Mesenchymal stem cell (in vitro differentiated cells and primary cell): ENCODE measurements at regions not wholly inside any gene's neighbourhood (a gene's known extent, or its start where the extent isn't known, plus 50 kb on each side); places are given as distances from the start of the nearest gene placed in this dataset.
"Not testable (repeated sequence)": the region's sequence is repeated elsewhere in the genome, so short reads cannot be mapped to it uniquely, and the experiment has no call there.

Source experiments
- DNase-seq: peaks from one replicate; pipeline ENCODE4 v3.0.0-alpha.2; 2013
- H2AFZ ChIP-seq: one replicate; pipeline ENCODE4 v1.6.1; 2013; ENCODE audit warnings: low read depth, mild to moderate bottlenecking, control low read depth, inconsistent platforms, low read length, moderate library complexity
- H2AK5ac ChIP-seq: 2 replicates; pipeline ENCODE4 v1.6.1; 2013; ENCODE audit warnings: low read length, moderate library complexity, mild to moderate bottlenecking, inconsistent platforms; ENCODE audit not compliant: severe bottlenecking
- H2BK120ac ChIP-seq: one replicate; pipeline ENCODE4 v1.6.1; 2013; ENCODE audit warnings: low read depth, mild to moderate bottlenecking, inconsistent platforms, low read length, moderate library complexity
- H2BK12ac ChIP-seq, 2 experiments: one replicate each; pipeline ENCODE4 v1.6.1; 2013; ENCODE audit warnings: inconsistent platforms in 2 of 2, low read length in 2 of 2, mild to moderate bottlenecking in 2 of 2, moderate library complexity in 2 of 2, control low read depth in 1 of 2
- H2BK15ac ChIP-seq: one replicate; pipeline ENCODE4 v1.6.1; 2013; ENCODE audit warnings: mild to moderate bottlenecking, low read depth, inconsistent platforms; ENCODE audit not compliant: poor library complexity, severe bottlenecking
- H2BK5ac ChIP-seq: 2 replicates; pipeline ENCODE4 v1.6.1; 2013; ENCODE audit warnings: low read depth, mild to moderate bottlenecking, low read length, control low read depth, inconsistent platforms; ENCODE audit not compliant: poor library complexity, severe bottlenecking
- H3K14ac ChIP-seq, 2 experiments: one replicate each; pipeline ENCODE4 v1.6.1; 2013; ENCODE audit warnings: inconsistent platforms in 2 of 2, low read length in 2 of 2, control low read depth in 1 of 2, mild to moderate bottlenecking in 1 of 2, moderate library complexity in 1 of 2
- H3K18ac ChIP-seq, 2 experiments: one replicate each; pipeline ENCODE4 v1.6.1; 2013; ENCODE audit warnings: inconsistent platforms in 2 of 2, low read length in 2 of 2, control low read depth in 1 of 2, low read depth in 1 of 2, mild to moderate bottlenecking in 1 of 2
- H3K23ac ChIP-seq, 2 experiments: one replicate each; pipeline ENCODE4 v1.6.1; 2013; ENCODE audit warnings: inconsistent platforms in 2 of 2, low read length in 2 of 2, mild to moderate bottlenecking in 2 of 2, moderate library complexity in 2 of 2, control low read depth in 1 of 2
- H3K27ac ChIP-seq: 2 replicates; pipeline ENCODE4 v1.5.1; 2013; ENCODE audit warnings: mild to moderate bottlenecking, moderate library complexity, low read length, control low read depth, inconsistent platforms; ENCODE audit not compliant: poor library complexity, severe bottlenecking
- H3K27me3 ChIP-seq, 2 experiments: 2 replicates each; pipeline versions ENCODE4 v1.6.1 to v1.7.0; 2013; ENCODE audit warnings: low read length in 2 of 2, mild to moderate bottlenecking in 2 of 2, moderate library complexity in 2 of 2, control low read depth in 1 of 2, inconsistent platforms in 1 of 2; ENCODE audit not compliant: control insufficient read depth in 1 of 2, insufficient read depth in 1 of 2
- H3K36me3 ChIP-seq, 2 experiments: 2 replicates each; pipeline versions ENCODE4 v1.6.1 to v1.7.0; 2013; ENCODE audit warnings: low read length in 2 of 2, control low read depth in 1 of 2, inconsistent platforms in 1 of 2, low read depth in 1 of 2, mild to moderate bottlenecking in 1 of 2; ENCODE audit not compliant: insufficient read depth in 2 of 2, control insufficient read depth in 1 of 2
- H3K4ac ChIP-seq, 2 experiments: one replicate each; pipeline ENCODE4 v1.6.1; 2013; ENCODE audit warnings: inconsistent platforms in 2 of 2, low read length in 2 of 2, mild to moderate bottlenecking in 2 of 2, moderate library complexity in 2 of 2, control low read depth in 1 of 2, low read depth in 1 of 2
- H3K4me1 ChIP-seq: 2 replicates; pipeline ENCODE4 v1.6.1; 2013; ENCODE audit warnings: low read depth, low read length, control low read depth; ENCODE audit not compliant: control insufficient read depth, insufficient read depth
- H3K4me2 ChIP-seq: 2 replicates; pipeline ENCODE4 v1.6.1; 2013; ENCODE audit warnings: low read length, mild to moderate bottlenecking, inconsistent platforms; ENCODE audit not compliant: poor library complexity, severe bottlenecking
- H3K4me3 ChIP-seq, 2 experiments: 2 replicates each; pipeline versions ENCODE4 v1.5.1 to v1.7.0; 2013; ENCODE audit warnings: low read length in 2 of 2, mild to moderate bottlenecking in 2 of 2, control low read depth in 1 of 2, low read depth in 1 of 2; ENCODE audit not compliant: insufficient read depth in 1 of 2
- H3K79me1 ChIP-seq: replicated peaks from 2 replicates; pipeline ENCODE4 v1.6.1; 2013; ENCODE audit warnings: mild to moderate bottlenecking, control low read depth, low read length, inconsistent platforms; ENCODE audit not compliant: poor library complexity, severe bottlenecking
- H3K9ac ChIP-seq: 2 replicates; pipeline ENCODE4 v1.7.0; 2013; ENCODE audit warnings: mild to moderate bottlenecking, low read length, moderate library complexity
- H3K9me3 ChIP-seq: 2 replicates; pipeline ENCODE4 v1.7.0; 2013; ENCODE audit warnings: mild to moderate bottlenecking, low read length; ENCODE audit not compliant: control insufficient read depth
- H4K8ac ChIP-seq: one replicate; pipeline ENCODE4 v1.6.1; 2013; ENCODE audit warnings: inconsistent platforms, mild to moderate bottlenecking, low read length, moderate library complexity
- H4K91ac ChIP-seq: one replicate; pipeline ENCODE4 v1.6.1; 2013; ENCODE audit warnings: mild to moderate bottlenecking, low read length, inconsistent platforms
- WGBS: methylation state at CpG from one replicate; pipeline ENCODE4 v1.1.7; 2013; ENCODE audit warnings: mixed read lengths; 5-methylcytosine and 5-hydroxymethylcytosine counted together

DNA sequence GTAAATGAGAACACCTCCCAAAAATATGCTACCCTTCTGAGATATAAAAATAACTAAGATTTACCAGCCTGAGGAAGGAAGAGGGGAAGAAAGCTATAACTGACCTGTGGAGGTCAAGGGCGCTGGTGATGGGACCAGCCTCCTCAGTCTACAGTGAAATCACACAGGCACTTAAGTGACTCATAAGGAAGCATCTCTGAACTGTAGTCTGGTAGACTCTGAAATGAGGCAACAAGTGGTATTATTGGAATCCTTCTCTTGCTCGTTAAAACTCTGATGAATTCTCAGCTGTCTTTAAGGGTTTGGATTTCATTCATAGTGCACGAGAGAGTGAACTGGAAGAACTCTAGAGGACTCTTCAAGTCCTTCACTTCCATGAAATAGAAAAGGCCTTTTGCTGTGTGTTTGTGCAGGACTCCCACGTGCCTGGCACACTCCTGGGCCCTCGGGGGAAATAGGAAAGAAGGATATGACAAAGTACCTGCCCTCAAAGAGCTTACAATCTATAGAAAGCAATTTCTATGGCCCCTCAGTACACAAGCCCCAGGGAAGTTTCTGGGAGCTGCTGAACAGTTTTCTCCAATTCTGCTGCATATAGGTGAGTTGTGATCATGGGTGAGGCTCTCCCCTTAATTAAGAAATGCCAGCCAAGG, 231.8 kb upstream of the RREB1 start:
- H3K79me1 ChIP-seq = no peaks in the 10 kb centered on the region
- H3K14ac ChIP-seq = no peak overlapping the region
- H4K91ac ChIP-seq = no peak overlapping the region
- peak overlapping the region in 1 of 2 experiments; percentile 84 for H3K18ac ChIP-seq
- H2AFZ ChIP-seq = no peak overlapping the region
- H2BK12ac ChIP-seq = peak overlapping the region in 1 of 2 experiments; percentile 83
- no peaks in the 10 kb centered on the region for H3K36me3 ChIP-seq
- H3K4ac ChIP-seq = no peak overlapping the region
- no peak overlapping the region for H3K4me3 ChIP-seq
- peaks cover 3% of the 10 kb centered on the region for H3K4me1 ChIP-seq
- peak overlapping the region; percentile 9 for H3K9ac ChIP-seq
- no peak overlapping the region for H2BK5ac ChIP-seq
- H2BK120ac ChIP-seq = no peak overlapping the region
- peak overlapping the region; percentile 16 for H3K27ac ChIP-seq
- no peak overlapping the region for H3K23ac ChIP-seq
- H3K4me2 ChIP-seq = no peak overlapping the region
- DNase-seq = peak; percentile 97
- H2BK15ac ChIP-seq = no peak overlapping the region
- H3K9me3 ChIP-seq = no peaks in the 10 kb centered on the region
- H4K8ac ChIP-seq = peak overlapping the region; percentile 23
- H2AK5ac ChIP-seq = no peak overlapping the region
- no peaks in the 10 kb centered on the region for H3K27me3 ChIP-seq
- 38% methylated on average over 5 of the region's 5 CpGs for WGBS

DNA sequence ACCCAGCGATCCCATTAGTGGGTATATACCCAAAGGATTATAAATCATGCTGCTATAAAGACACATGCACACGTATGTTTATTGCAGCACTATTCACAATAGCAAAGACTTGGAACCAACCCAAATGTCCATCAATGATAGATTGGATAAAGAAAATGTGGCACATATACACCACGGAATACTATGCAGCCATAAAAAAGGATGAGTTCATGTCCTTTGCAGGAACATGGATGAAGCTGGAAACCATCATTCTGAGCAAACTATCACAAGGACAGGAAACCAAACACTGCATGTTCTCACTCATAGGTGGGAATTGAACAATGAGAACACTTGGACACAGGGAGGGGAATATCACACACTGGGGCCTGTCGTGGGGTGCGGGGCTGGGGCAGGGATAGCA, 230.0 kb upstream of the RREB1 start:
- 100% methylated on average over 2 of the region's 5 CpGs for WGBS
- H3K18ac ChIP-seq, H3K9me3 ChIP-seq, H4K8ac ChIP-seq, H3K14ac ChIP-seq, H2AFZ ChIP-seq, H3K9ac ChIP-seq, H3K4me2 ChIP-seq, H3K27ac ChIP-seq, H3K79me1 ChIP-seq, H3K23ac ChIP-seq, H3K27me3 ChIP-seq, H2BK120ac ChIP-seq, H3K4me1 ChIP-seq, H3K36me3 ChIP-seq, H3K4ac ChIP-seq, H2BK5ac ChIP-seq, H4K91ac ChIP-seq, H2BK15ac ChIP-seq, H2BK12ac ChIP-seq, H3K4me3 ChIP-seq, DNase-seq, H2AK5ac ChIP-seq: not testable (repeated sequence)

DNA sequence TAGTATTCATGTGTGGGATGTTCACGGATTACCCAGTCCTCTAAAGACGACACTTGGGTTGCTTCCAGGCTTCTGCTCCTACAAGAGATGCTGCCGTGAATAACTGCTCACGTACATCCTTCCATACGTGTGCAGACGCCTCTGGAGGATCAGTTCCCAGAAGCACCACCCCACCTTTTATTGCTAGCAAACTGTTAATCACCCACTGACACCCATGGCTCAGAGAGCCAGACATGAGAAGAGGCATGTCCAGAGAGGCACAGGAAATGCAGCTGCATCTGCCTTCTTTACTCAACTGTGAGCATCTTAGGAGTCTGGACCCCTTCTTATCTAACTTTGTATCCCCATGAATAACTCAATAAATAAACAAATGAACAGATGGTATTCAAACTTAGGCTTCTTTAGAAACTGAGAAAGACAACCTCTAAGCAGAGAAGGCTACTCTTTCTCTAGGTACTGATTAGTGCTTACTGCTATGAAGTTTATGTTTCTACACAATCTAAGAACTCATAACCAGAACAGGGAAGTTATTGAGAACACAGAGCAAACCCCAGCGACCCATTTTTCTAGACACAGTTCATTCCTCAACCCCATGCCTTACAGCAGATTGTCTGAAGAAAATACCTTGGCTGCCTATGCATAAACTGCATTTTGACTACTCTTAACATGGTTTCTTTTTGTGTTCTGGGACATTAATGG, 228.7 kb upstream of the RREB1 start:
- 28% methylated on average over 7 of the region's 7 CpGs for WGBS
- Histone ChIP-seq H2AK5ac (no peak overlapping the region), H3K4me2 (no peak overlapping the region), H3K4ac (no peak overlapping the region), H3K36me3 (no peaks in the 10 kb centered on the region), H2BK5ac (no peak overlapping the region), H2BK120ac (no peak overlapping the region), H3K4me1 (peaks cover 3% of the 10 kb centered on the region), H3K27ac (no peak overlapping the region), H3K27me3 (peaks cover 0 to 9% of the 10 kb centered on the region in 2 experiments), H4K91ac (no peak overlapping the region), H3K4me3 (no peak overlapping the region), H2BK12ac (peak overlapping the region in 1 of 2 experiments; percentile 63), H3K23ac (no peak overlapping the region), H3K79me1 (no peaks in the 10 kb centered on the region), H4K8ac (peak overlapping the region; percentile 69), H2AFZ (no peak overlapping the region), H3K9me3 (no peaks in the 10 kb centered on the region), H3K9ac (no peak overlapping the region), H2BK15ac (no peak overlapping the region), H3K14ac (no peak overlapping the region), H3K18ac (peak overlapping the region in 1 of 2 experiments; percentile 60)
- peak; percentile 77 for DNase-seq

DNA sequence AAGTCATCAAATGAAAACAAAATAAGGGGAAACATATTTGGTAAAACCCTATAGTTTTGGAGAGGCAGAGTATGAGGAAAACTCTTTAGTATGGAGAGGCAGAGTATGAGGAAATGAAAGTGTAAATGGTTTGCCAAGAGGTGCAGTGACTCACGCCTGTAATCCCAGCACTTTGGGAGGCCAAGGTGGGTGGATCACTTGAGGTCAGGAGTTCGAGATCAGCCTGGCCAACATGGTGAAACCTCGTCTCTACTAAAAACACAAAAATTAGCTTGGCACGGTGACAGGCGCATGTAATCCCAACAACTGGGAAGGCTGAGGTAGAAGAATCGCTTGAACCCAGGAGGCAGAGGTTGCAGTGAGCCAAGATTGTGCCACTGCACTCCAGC, 228.2 kb upstream of the RREB1 start:
- not testable (repeated sequence) for H2BK120ac ChIP-seq, H3K9ac ChIP-seq, H3K27me3 ChIP-seq, H3K4ac ChIP-seq, H2BK15ac ChIP-seq, H3K9me3 ChIP-seq, H2AFZ ChIP-seq, H3K23ac ChIP-seq, H3K4me1 ChIP-seq, H3K36me3 ChIP-seq, H3K79me1 ChIP-seq, H2BK12ac ChIP-seq, H2BK5ac ChIP-seq, H3K4me2 ChIP-seq, H3K14ac ChIP-seq, H3K4me3 ChIP-seq, H2AK5ac ChIP-seq, H4K91ac ChIP-seq, H3K27ac ChIP-seq
- WGBS = 92% methylated on average over 3 of the region's 6 CpGs
- DNase-seq = peak; percentile 43
- peak overlapping the region; percentile 7 for H4K8ac ChIP-seq
- peak overlapping the region in 1 of 2 experiments; percentile 57 for H3K18ac ChIP-seq
